ENCODE measurements at regions not wholly inside any gene's neighbourhood (a gene's known extent, or its start where the extent isn't known, plus 50 kb on each side); places are given as distances from the start of the nearest gene placed in this dataset.

GRCh38 chr1:213388199-213388598 lies 337.2 kb downstream of the RPS6KC1 start:
- TF ChIP-seq CTCF (conservative IDR thresholded peaks at IDR 0.05; ENCODE audit: low read depth, low read length) = no peak
- no peak for TF ChIP-seq MXI1 (IDR thresholded peaks at IDR 0.05; ENCODE audit: borderline replicate concordance, low read depth, low read length)

Data from IMR-90 (cell line).